HuH-7 (cell line): ENCODE measurements at regions not wholly inside any gene's neighbourhood (a gene's known extent, or its start where the extent isn't known, plus 50 kb on each side); places are given as distances from the start of the nearest gene placed in this dataset.
A peak's percentile ranks its signal among the peaks of the same experiment; 100 is the strongest.
"Not testable (repeated sequence)": the region's sequence is repeated elsewhere in the genome, so short reads cannot be mapped to it uniquely, and the experiment has no call there.

Experiments used
- DNase-seq: peaks from one replicate; pipeline ENCODE4 v3.0.0; 2011; ENCODE audit warnings: low spot score

DNA sequence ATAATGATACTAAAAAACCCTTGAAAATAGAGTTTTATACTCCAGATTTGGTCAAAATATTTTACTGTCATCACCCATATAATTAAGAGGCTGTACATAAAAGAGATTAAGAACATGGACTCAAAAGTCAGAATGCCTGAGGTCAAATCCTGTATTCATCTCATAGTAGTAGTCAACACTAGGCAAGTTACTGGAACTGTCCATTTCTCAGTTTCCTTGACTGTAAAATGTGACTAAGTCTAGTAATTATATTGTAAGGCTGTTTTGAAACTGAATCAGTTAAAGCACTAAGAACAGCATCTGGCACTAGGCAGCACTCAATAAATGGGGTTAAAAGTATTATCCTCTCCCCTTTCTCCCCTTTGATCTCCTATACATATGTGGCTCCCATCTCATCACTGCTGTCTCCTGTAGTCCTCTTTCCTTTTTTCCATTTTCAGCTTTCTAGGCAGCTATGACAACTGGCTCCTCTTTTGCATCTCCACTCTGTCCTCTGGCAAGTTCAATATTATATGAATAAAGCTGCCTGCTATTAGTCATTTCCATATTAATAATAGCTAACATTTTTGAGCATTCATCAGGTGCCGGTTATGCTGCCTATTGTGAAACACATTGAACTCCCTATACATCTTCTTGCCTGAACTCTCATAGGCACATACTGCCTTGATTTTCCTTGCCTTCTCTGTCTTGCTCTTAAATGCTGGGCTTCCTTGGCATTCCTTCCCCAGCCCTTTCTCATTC, 185.8 kb upstream of the NREP start:
- DNase-seq = no peak

- no peak for DNase-seq
These were observed 185.2 kb upstream of the NREP start for GRCh38 chr5:111942201-111942600.

DNA sequence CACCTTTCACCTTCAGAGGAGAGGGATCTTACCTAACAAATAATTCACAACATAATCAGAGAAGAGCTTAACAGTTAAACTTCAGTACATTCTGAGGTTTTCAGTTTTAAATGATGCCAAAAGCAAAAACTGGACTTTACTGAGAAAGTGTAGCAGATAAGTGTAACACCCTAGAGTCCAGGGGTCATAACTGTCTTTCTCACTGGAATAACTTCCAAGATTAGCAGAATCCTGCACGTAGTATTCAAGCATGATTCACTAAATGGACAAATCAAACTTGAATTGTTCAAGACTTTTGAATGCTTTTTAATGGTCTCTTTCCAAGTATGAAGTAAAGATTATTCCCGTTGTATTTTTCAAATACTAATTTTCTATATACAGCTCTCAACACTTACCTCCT, 180.1 kb upstream of the NREP start:
- no peak for DNase-seq

DNA sequence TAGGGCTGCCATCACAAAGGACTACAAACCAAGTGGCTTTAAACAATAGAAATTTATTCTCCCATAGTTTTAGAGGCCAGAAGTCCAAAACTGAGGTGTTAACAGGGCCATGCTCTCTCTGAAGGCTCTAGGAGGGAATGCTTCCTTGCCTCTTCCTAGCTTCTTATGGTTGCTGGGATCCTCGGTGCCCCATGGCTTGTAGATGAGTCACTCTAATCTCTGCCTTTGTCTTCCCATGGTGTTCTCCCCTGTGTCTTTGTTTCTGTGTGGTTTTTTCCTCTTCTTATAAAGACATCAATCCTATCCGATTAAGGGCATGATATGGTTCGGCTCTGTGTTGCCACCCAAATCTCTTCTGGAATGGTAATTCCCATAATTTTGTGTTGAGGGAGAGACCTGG, 178.8 kb upstream of the NREP start:
- DNase-seq = no peak

DNA sequence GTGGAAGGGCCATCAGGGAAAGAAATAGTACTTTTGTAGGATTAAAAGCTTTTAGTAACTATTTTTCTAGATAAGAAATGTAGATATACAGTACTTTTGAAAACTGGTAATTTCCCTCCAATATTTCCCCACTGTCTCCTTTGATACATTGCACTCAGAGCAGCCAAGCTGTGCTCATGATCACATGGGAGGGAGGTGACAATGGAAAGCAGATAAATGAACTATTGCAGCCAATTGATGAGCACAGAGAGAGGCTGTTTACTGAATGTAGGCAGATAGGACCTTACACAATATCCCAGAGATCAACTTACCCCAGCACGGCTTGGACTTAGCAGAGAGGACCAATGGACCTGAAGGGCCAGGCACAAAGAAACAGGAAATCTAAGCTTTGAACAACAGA, 178.0 kb upstream of the NREP start:
- no peak for DNase-seq

- DNase-seq = no peak
These were observed 177.5 kb upstream of the NREP start for GRCh38 chr5:111934511-111934910.

- no peak for DNase-seq
These were observed 176.1 kb upstream of the NREP start for GRCh38 chr5:111933086-111933485.

- DNase-seq = no peak
These were observed 175.6 kb upstream of the NREP start for GRCh38 chr5:111932628-111933027.

DNA sequence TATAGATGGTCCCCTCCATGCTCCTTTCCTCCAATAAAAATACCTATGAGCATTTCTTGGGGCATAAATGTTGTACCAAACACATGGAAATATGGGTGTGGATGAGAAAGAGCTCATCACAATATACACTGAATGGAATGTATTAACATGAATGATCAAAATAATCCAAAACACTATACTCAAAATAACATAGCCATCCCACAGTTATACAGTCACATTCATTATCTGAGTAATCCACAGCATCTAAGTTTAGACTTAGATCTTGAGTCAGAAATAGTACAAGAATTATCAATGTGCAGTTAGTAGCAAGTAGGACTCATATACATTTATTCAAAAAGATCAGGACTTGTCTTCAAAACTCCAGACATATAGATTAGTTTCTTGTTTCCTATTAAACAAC, 175.2 kb upstream of the NREP start:
- DNase-seq = no peak

GRCh38 chr5:111931655-111932054, 174.7 kb upstream of the NREP start:
- DNase-seq = no peak

GRCh38 chr5:111930905-111931461, 174.0 kb upstream of the NREP start:
- DNase-seq = no peak

DNA sequence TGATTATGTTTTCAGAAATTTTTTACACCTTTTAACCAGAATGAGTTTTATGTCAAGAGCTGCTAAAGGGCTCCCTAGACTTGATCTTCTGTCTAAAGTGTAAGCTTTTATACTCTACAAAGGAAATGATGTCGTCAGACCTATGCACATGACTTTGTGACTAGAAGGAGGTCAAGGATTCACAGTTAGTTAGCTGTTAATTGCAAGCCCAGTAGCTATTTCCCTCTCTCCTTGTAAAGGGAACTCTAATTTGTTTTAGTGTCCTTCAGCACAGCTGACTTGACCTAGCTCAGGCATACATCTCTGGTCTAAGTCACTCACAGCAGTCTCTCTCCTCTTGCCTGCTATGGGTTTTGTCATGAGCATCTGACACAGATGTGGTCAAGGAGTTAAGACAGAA, 173.5 kb upstream of the NREP start:
- no peak for DNase-seq

DNA sequence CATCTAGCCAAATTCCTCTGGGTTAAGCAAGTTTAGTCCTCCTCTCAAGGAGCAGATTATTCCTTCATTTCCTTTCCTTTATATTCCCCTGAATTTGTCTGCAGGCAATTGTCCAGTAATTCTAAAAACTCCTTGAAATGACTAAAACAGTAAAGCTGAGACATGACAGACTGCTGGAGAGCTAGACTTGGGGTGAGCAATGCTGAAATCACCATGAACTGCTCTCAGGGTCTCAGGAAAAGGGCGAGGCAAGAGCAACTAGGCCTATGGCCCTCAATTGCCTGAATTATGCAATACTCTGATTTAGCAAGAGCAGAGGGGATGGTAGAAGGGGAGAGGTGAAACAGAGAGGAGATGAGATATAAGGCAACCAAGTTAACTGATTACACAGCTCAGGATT, 172.9 kb upstream of the NREP start:
- DNase-seq = peak; percentile 5

- DNase-seq = no peak
These were observed 172.3 kb upstream of the NREP start for GRCh38 chr5:111929261-111929660.

DNA sequence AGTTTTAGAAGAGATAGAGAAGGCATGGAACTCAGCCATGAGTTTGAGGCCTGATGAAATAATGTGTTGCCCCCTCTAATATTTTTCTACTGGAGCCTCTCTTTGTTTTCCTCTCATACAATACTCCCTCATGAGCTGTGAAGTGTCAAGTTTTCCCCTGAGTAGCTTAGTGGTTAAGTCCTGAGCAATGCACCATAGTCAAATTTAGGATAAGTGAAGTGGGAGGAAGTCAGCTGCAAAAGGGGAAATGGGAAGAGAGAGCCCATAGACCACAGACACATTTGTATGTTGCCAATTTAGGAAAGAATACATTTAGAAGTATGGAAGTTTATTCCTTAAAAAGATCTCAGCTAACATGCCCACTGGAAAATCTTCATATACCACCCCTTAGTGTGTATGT, 171.5 kb upstream of the NREP start:
- no peak for DNase-seq

GRCh38 chr5:111927191-111927590, 170.2 kb upstream of the NREP start:
- no peak for DNase-seq

DNA sequence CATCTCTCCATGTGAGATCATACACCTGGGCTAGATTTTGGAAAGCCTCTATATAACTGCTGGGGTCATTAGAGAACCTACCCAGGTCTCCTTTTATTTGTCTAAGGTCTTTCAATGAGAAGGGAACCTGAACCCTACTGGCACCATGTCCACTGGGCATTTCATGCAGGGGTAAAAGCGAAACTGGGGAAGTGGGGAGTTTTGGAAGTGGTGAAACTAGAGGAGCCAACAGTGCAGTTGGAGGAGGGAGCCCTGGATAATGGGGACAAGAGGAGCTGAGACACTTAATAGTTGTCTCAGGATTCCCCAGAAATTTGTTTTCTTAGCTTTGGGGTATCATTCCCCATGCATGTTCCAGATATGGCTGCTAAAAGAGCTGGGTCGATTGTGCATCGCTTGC, 169.0 kb upstream of the NREP start:
- no peak for DNase-seq

GRCh38 chr5:111922344-111922743, 165.3 kb upstream of the NREP start:
- DNase-seq = no peak

GRCh38 chr5:111921691-111922090, 164.7 kb upstream of the NREP start:
- not testable (repeated sequence) for DNase-seq

- DNase-seq = no peak
These were observed 158.1 kb upstream of the NREP start for GRCh38 chr5:111914966-111915636.

DNA sequence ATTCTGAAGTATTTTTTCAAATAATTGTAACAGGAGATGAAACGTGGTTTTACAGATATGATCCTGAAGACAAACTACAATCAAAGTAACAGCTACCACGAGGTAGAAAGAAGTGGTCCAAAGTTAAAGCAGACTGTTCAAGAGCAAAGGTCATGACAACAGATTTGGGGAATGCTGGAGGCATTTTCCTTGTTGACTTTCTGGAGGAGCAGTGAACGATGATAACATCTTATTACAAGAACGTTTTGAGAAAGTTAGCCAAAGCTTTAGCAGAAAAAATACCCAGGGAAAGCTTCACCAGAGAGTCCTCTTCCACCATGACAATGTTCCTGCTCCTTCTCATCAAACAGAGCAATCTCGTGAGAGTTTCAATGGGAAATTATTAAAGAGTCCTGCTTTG, 145.4 kb upstream of the NREP start:
- DNase-seq = no peak

DNA sequence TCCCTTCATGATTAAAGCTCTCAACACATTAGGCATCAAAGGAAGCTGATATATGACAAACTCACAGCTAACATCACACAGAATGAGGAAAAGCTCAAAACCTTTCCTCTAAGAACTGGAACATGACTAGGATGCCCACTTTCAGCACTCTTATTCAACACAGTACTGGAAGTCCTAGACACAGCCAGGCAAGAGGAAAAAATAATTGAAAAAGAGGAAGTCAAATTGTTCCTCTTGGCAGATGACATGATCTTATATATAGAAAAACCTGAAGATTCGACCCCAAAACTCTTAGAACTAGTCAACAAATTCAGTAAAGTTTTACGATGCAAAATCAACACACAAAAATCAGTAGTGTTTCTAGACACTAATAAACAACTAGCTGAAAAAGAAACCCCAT, 144.3 kb upstream of the NREP start:
- no peak for DNase-seq

GRCh38 chr5:111892949-111893348, 136.0 kb upstream of the NREP start:
- no peak for DNase-seq

DNA sequence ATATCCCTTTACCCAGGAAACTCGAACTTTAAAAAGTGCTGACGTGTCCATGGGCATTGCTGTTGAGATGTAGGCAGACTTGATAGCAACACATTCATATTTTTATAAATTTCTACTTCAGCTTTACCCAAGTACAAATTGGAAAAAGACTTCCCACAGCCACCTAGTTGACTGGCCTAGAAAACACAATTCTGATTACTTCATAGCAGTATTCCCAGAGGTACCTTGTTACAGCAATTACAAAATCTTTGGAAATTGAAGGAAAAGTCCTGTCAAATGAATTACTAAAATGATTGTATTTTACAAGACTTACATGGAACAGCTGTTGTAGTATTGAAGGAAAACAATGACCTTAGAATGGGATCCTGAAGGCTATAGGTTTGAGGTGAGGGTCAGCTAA, 130.7 kb upstream of the NREP start:
- DNase-seq = no peak
